ENCODE measurements at regions not wholly inside any gene's neighbourhood (a gene's known extent, or its start where the extent isn't known, plus 50 kb on each side); places are given as distances from the start of the nearest gene placed in this dataset.

- TF ChIP-seq, protein P1, sequence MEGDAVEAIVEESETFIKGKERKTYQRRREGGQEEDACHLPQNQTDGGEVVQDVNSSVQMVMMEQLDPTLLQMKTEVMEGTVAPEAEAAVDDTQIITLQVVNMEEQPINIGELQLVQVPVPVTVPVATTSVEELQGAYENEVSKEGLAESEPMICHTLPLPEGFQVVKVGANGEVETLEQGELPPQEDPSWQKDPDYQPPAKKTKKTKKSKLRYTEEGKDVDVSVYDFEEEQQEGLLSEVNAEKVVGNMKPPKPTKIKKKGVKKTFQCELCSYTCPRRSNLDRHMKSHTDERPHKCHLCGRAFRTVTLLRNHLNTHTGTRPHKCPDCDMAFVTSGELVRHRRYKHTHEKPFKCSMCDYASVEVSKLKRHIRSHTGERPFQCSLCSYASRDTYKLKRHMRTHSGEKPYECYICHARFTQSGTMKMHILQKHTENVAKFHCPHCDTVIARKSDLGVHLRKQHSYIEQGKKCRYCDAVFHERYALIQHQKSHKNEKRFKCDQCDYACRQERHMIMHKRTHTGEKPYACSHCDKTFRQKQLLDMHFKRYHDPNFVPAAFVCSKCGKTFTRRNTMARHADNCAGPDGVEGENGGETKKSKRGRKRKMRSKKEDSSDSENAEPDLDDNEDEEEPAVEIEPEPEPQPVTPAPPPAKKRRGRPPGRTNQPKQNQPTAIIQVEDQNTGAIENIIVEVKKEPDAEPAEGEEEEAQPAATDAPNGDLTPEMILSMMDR (conservative IDR thresholded peaks at IDR 0.05; ENCODE audit: low read depth, low read length) = no peak
- no peak for TF ChIP-seq EZH2 (IDR thresholded peaks at IDR 0.05; ENCODE audit: borderline replicate concordance, low read depth, low read length, poor library complexity, severe bottlenecking)
- Histone ChIP-seq H3K4me3 (ENCODE audit: low read depth, low read length, poor library complexity, severe bottlenecking) (no peak overlapping the region), H3K4me1 (ENCODE audit: insufficient read depth, low read length, poor library complexity, severe bottlenecking) (no peaks in the 10 kb centered on the region), H3K27me3 (replicated peaks; ENCODE audit: insufficient read depth, low read depth, low read length, poor library complexity) (no peaks in the 10 kb centered on the region), H3K9me3 (ENCODE audit: low read depth, low read length, poor library complexity, severe bottlenecking) (no peaks in the 10 kb centered on the region), H3K36me3 (ENCODE audit: insufficient read depth, low read length, poor library complexity, severe bottlenecking) (no peaks in the 10 kb centered on the region), H3K27ac (ENCODE audit: low read depth, low read length, poor library complexity, severe bottlenecking) (no peak overlapping the region)
- CTCF ChIA-PET = no interaction called here
- no TSS peak for BruUV-seq (replicated peaks)
- POLR2A ChIA-PET (ENCODE audit: low non-redundant PET) = no interaction called here
- no peak for DNase-seq (ENCODE audit: low spot score)
- intact Hi-C loops (cut with micrococcal nuclease; ENCODE audit: unreplicated experiment) = no loop called here
Measured at GRCh38 chr9:13769006-13769405, 489.5 kb upstream of the MPDZ start.

DNA sequence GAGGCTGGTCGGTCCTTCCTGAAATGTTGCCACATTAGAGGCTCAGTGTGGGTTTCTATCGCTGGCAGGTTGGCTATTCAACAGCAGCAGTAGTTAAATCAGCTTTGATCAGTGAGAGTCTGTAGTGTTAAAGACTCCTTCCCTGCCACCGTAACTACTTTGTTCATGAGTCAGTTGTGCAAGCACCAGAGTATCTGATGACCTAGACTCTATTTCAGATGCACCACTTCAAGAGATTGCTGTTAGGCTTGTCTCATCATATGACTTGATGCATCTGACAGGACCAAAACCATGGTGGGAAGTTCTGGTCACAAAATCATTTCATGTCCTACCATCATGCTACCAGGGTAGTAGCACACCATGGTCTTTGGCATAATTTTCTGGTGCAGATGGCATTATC is 482.7 kb upstream of the MPDZ start:
- no peaks in the 10 kb centered on the region for H3K27me3 ChIP-seq (replicated peaks; ENCODE audit: insufficient read depth, low read depth, low read length, poor library complexity)
- H3K36me3 ChIP-seq (ENCODE audit: insufficient read depth, low read length, poor library complexity, severe bottlenecking) = no peaks in the 10 kb centered on the region
- ChIA-PET CTCF (no interaction called here), POLR2A (ENCODE audit: low non-redundant PET) (no interaction called here)
- no peak overlapping the region for H3K27ac ChIP-seq (ENCODE audit: low read depth, low read length, poor library complexity, severe bottlenecking)
- DNase-seq (ENCODE audit: low spot score) = no peak
- no TSS peak for BruUV-seq (replicated peaks)
- H3K4me1 ChIP-seq (ENCODE audit: insufficient read depth, low read length, poor library complexity, severe bottlenecking) = no peaks in the 10 kb centered on the region
- TF ChIP-seq, protein P1 (conservative IDR thresholded peaks at IDR 0.05; ENCODE audit: low read depth, low read length) = no peak
- no peak for TF ChIP-seq EZH2 (IDR thresholded peaks at IDR 0.05; ENCODE audit: borderline replicate concordance, low read depth, low read length, poor library complexity, severe bottlenecking)
- H3K4me3 ChIP-seq (ENCODE audit: low read depth, low read length, poor library complexity, severe bottlenecking) = no peak overlapping the region
- no peaks in the 10 kb centered on the region for H3K9me3 ChIP-seq (ENCODE audit: low read depth, low read length, poor library complexity, severe bottlenecking)
- intact Hi-C loops (cut with micrococcal nuclease; ENCODE audit: unreplicated experiment) = no loop called here

DNA sequence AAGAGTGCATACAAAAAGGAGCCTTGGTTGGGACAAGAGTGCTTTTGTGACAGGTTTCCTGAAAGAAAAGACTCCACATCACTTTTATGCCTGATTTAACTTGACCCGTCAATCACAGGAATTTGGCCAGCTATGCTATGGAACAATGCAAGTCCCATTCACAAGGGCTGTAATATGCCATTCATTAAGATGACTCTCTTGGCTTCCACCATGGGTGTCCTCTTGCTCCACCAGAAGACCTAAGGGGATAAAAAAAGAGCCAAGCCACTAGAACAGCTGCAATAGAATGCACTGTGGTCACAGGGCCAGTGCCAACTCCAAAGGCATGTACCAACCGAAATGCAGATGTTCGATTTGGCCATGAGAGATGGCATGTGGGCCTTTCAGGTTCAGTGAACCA is 480.1 kb upstream of the MPDZ start:
- CTCF ChIA-PET = no interaction called here
- Histone ChIP-seq H3K27me3 (replicated peaks; ENCODE audit: insufficient read depth, low read depth, low read length, poor library complexity) (no peaks in the 10 kb centered on the region), H3K36me3 (ENCODE audit: insufficient read depth, low read length, poor library complexity, severe bottlenecking) (no peaks in the 10 kb centered on the region), H3K4me3 (ENCODE audit: low read depth, low read length, poor library complexity, severe bottlenecking) (no peak overlapping the region), H3K9me3 (ENCODE audit: low read depth, low read length, poor library complexity, severe bottlenecking) (no peaks in the 10 kb centered on the region), H3K4me1 (ENCODE audit: insufficient read depth, low read length, poor library complexity, severe bottlenecking) (no peaks in the 10 kb centered on the region), H3K27ac (ENCODE audit: low read depth, low read length, poor library complexity, severe bottlenecking) (no peak overlapping the region)
- BruUV-seq (replicated peaks) = no TSS peak
- POLR2A ChIA-PET (ENCODE audit: low non-redundant PET) = no interaction called here
- TF ChIP-seq EZH2 (IDR thresholded peaks at IDR 0.05; ENCODE audit: borderline replicate concordance, low read depth, low read length, poor library complexity, severe bottlenecking) = no peak
- TF ChIP-seq, protein P1 (conservative IDR thresholded peaks at IDR 0.05; ENCODE audit: low read depth, low read length) = no peak
- no peak for DNase-seq (ENCODE audit: low spot score)
- intact Hi-C loops (cut with micrococcal nuclease; ENCODE audit: unreplicated experiment) = no loop called here

All from A673 (cell line).